ENCODE measurements at regions not wholly inside any gene's neighbourhood (a gene's known extent, or its start where the extent isn't known, plus 50 kb on each side); places are given as distances from the start of the nearest gene placed in this dataset.

DNA sequence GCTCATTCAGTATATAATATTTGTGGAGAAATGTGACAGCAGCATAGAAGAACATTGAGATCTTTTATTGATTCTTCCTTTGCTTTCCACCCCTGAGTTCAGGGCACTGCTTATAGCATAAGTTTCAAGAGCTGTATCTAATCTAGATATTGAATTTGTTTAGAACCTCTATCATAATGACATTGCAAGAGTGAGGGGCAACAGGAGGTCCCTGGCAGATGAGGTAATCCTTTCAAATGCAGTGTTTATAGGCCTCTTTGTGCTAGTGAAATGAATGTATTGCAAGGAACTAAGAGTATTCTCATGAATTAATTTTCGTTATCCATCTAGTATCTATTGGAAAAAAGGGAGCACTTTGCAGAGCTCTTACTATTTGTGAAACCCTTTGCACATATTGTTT, 167.2 kb upstream of the FERD3L start:
- TF ChIP-seq POLR2A (IDR thresholded peaks at IDR 0.05), result no peak
- TF ChIP-seq, protein P1, sequence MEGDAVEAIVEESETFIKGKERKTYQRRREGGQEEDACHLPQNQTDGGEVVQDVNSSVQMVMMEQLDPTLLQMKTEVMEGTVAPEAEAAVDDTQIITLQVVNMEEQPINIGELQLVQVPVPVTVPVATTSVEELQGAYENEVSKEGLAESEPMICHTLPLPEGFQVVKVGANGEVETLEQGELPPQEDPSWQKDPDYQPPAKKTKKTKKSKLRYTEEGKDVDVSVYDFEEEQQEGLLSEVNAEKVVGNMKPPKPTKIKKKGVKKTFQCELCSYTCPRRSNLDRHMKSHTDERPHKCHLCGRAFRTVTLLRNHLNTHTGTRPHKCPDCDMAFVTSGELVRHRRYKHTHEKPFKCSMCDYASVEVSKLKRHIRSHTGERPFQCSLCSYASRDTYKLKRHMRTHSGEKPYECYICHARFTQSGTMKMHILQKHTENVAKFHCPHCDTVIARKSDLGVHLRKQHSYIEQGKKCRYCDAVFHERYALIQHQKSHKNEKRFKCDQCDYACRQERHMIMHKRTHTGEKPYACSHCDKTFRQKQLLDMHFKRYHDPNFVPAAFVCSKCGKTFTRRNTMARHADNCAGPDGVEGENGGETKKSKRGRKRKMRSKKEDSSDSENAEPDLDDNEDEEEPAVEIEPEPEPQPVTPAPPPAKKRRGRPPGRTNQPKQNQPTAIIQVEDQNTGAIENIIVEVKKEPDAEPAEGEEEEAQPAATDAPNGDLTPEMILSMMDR (IDR thresholded peaks at IDR 0.05), result no peak
